ENCODE measurements at regions not wholly inside any gene's neighbourhood (a gene's known extent, or its start where the extent isn't known, plus 50 kb on each side); places are given as distances from the start of the nearest gene placed in this dataset.

DNA sequence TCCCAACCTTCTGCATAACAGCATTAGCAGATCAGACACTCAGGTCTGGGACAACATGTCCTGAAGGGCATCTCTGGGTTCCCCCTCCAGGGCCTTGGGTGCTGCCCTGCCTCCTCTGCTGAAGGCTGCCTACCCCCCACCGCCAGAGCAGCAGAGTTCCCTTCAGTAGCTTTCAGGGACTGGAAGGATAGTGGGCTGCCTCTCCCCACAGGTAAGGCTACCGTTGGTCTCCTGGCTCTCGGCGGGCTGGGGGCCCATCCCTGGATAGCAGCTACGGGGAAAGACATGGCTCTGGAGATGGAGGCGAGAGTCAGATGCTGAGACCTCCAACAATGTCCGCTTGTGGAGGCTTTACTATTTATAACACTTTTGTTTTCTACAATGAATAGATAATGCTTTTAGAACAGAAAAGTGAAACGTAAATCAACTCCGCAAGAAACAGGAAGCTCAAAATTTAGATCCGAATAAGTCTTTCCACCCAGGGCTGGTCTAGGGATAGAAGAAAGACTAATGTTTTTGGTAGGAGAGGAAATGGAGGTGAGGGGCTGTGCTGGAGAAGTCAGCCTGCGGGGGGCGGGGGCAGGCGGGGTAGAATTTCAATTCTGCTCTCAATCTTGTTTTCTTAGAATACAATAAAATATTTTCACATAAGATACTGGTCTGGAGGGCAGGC lies 58.4 kb downstream of the ARL4C start:
- Histone ChIP-seq H3K9ac (ENCODE audit: low read length) (no peak overlapping the region), H3F3A (ENCODE audit: insufficient read depth, low read length, poor library complexity, severe bottlenecking) (no peaks in the 10 kb centered on the region), H3K4me3 (ENCODE audit: low read length) (no peak overlapping the region), H3K27ac (ENCODE audit: low read length) (no peak overlapping the region), H4K20me1 (ENCODE audit: insufficient read depth) (no peaks in the 10 kb centered on the region), H3K79me2 (replicated peaks; ENCODE audit: insufficient read depth, low read length) (no peaks in the 10 kb centered on the region), H3K9me2 (ENCODE audit: insufficient read depth, low read length) (no peaks in the 10 kb centered on the region), H3K4me2 (ENCODE audit: low read length) (no peak overlapping the region), H2AFZ (ENCODE audit: low read depth, low read length) (no peak overlapping the region), H3K27me3 (ENCODE audit: insufficient read depth, low read depth, low read length) (no peaks in the 10 kb centered on the region), H3K9me3 (ENCODE audit: low read length) (no peaks in the 10 kb centered on the region), H3K36me3 (ENCODE audit: insufficient read depth, low read length) (no peaks in the 10 kb centered on the region)
- TF ChIP-seq, protein P1, sequence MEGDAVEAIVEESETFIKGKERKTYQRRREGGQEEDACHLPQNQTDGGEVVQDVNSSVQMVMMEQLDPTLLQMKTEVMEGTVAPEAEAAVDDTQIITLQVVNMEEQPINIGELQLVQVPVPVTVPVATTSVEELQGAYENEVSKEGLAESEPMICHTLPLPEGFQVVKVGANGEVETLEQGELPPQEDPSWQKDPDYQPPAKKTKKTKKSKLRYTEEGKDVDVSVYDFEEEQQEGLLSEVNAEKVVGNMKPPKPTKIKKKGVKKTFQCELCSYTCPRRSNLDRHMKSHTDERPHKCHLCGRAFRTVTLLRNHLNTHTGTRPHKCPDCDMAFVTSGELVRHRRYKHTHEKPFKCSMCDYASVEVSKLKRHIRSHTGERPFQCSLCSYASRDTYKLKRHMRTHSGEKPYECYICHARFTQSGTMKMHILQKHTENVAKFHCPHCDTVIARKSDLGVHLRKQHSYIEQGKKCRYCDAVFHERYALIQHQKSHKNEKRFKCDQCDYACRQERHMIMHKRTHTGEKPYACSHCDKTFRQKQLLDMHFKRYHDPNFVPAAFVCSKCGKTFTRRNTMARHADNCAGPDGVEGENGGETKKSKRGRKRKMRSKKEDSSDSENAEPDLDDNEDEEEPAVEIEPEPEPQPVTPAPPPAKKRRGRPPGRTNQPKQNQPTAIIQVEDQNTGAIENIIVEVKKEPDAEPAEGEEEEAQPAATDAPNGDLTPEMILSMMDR (IDR thresholded peaks at IDR 0.05; ENCODE audit: poor library complexity, severe bottlenecking), result no peak
- TF ChIP-seq RAD21 (conservative IDR thresholded peaks at IDR 0.05) (no peak), MXI1 (conservative IDR thresholded peaks at IDR 0.05; ENCODE audit: poor library complexity, severe bottlenecking) (no peak), POLR2AphosphoS5 (IDR thresholded peaks at IDR 0.05) (no peak), EZH2 (IDR thresholded peaks at IDR 0.05; ENCODE audit: borderline replicate concordance, insufficient read depth, low read length, poor library complexity, severe bottlenecking) (no peak), EP300 (conservative IDR thresholded peaks at IDR 0.05; ENCODE audit: poor library complexity, severe bottlenecking) (no peak), SMC3 (conservative IDR thresholded peaks at IDR 0.05; ENCODE audit: poor library complexity) (no peak), TAF1 (IDR thresholded peaks at IDR 0.05; ENCODE audit: low read depth) (no peak)
- TF ChIP-seq, protein P2, sequence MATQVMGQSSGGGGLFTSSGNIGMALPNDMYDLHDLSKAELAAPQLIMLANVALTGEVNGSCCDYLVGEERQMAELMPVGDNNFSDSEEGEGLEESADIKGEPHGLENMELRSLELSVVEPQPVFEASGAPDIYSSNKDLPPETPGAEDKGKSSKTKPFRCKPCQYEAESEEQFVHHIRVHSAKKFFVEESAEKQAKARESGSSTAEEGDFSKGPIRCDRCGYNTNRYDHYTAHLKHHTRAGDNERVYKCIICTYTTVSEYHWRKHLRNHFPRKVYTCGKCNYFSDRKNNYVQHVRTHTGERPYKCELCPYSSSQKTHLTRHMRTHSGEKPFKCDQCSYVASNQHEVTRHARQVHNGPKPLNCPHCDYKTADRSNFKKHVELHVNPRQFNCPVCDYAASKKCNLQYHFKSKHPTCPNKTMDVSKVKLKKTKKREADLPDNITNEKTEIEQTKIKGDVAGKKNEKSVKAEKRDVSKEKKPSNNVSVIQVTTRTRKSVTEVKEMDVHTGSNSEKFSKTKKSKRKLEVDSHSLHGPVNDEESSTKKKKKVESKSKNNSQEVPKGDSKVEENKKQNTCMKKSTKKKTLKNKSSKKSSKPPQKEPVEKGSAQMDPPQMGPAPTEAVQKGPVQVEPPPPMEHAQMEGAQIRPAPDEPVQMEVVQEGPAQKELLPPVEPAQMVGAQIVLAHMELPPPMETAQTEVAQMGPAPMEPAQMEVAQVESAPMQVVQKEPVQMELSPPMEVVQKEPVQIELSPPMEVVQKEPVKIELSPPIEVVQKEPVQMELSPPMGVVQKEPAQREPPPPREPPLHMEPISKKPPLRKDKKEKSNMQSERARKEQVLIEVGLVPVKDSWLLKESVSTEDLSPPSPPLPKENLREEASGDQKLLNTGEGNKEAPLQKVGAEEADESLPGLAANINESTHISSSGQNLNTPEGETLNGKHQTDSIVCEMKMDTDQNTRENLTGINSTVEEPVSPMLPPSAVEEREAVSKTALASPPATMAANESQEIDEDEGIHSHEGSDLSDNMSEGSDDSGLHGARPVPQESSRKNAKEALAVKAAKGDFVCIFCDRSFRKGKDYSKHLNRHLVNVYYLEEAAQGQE (IDR thresholded peaks at IDR 0.05; ENCODE audit: borderline replicate concordance), result no peak

DNA sequence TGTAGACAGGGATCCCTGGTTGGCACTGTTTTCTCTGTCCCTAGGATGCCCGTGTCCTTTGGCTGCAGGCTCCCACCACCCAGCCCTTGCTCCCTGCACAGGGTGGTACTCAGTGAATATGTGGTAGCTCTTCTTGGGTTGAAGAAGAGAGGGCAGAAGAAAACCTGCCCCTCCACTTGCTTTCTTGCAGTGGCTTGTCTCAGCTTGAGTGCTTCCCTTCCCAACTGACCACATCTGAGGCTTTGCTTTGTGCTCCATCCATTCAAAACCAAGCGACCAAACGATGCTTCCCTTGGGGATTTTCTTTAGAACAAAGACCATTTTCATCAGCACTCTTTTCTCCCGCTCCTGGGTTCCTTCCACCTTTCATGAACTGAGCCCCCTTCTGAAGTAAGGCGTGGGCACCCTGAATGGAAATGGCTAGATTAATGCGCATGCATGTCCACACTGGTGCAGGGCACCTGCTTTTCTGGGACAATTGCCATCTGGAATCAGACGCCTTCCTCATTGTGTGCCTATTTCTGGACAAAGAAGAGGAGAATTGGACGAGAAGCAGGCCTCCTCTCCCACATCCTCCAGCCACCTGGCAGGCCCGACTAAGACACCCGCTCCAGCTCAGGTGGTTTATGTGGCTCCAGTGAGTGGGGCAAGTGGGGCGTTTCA lies 59.1 kb downstream of the ARL4C start:
- no peak overlapping the region for H2AFZ ChIP-seq (ENCODE audit: low read depth, low read length)
- H3K27me3 ChIP-seq (ENCODE audit: insufficient read depth, low read depth, low read length), result no peaks in the 10 kb centered on the region
- no peaks in the 10 kb centered on the region for H3K9me3 ChIP-seq (ENCODE audit: low read length)
- H3K36me3 ChIP-seq (ENCODE audit: insufficient read depth, low read length), result no peaks in the 10 kb centered on the region
- TF ChIP-seq EP300 (conservative IDR thresholded peaks at IDR 0.05; ENCODE audit: poor library complexity, severe bottlenecking), result no peak
- TF ChIP-seq, protein P2 (IDR thresholded peaks at IDR 0.05; ENCODE audit: borderline replicate concordance), result no peak
- no peak for TF ChIP-seq SMC3 (conservative IDR thresholded peaks at IDR 0.05; ENCODE audit: poor library complexity)
- TF ChIP-seq, protein P1 (IDR thresholded peaks at IDR 0.05; ENCODE audit: poor library complexity, severe bottlenecking), result no peak
- no peak for TF ChIP-seq EZH2 (IDR thresholded peaks at IDR 0.05; ENCODE audit: borderline replicate concordance, insufficient read depth, low read length, poor library complexity, severe bottlenecking)
- TF ChIP-seq MXI1 (conservative IDR thresholded peaks at IDR 0.05; ENCODE audit: poor library complexity, severe bottlenecking), result no peak
- no peak for TF ChIP-seq POLR2AphosphoS5 (IDR thresholded peaks at IDR 0.05)
- no peak for TF ChIP-seq TAF1 (IDR thresholded peaks at IDR 0.05; ENCODE audit: low read depth)
- TF ChIP-seq RAD21 (conservative IDR thresholded peaks at IDR 0.05), result no peak
- H3K9me2 ChIP-seq (ENCODE audit: insufficient read depth, low read length), result no peaks in the 10 kb centered on the region
- H3K79me2 ChIP-seq (replicated peaks; ENCODE audit: insufficient read depth, low read length), result no peaks in the 10 kb centered on the region
- H3F3A ChIP-seq (ENCODE audit: insufficient read depth, low read length, poor library complexity, severe bottlenecking), result no peaks in the 10 kb centered on the region
- H3K27ac ChIP-seq (ENCODE audit: low read length), result no peak overlapping the region
- H3K4me2 ChIP-seq (ENCODE audit: low read length), result no peak overlapping the region
- no peak overlapping the region for H3K9ac ChIP-seq (ENCODE audit: low read length)
- H3K4me3 ChIP-seq (ENCODE audit: low read length), result no peak overlapping the region
- H4K20me1 ChIP-seq (ENCODE audit: insufficient read depth), result no peaks in the 10 kb centered on the region
